ENCODE measurements at regions not wholly inside any gene's neighbourhood (a gene's known extent, or its start where the extent isn't known, plus 50 kb on each side); places are given as distances from the start of the nearest gene placed in this dataset.
"Not testable (repeated sequence)": the region's sequence is repeated elsewhere in the genome, so short reads cannot be mapped to it uniquely, and the experiment has no call there.

DNA sequence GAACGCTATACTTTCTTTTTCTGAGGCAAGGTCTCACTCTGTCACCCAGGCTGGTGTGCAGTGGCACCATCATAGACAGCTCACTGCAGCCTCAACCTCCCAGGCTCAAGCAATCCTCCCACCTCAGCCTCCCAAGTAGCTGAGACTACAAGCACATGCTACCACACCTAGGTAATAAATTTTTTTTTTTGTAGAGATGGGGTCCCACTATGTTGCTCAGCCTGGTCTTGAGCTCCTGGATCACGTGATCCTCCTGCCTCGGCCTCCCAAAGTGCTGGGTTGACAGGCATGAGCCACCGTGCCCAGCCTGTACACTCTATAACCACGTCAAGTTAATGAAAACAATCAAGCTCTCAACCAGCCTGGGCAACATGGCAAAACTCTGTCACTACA lies 127.1 kb upstream of the VOPP1 start:
- intact Hi-C loops (cut with DNase I, micrococcal nuclease); ATAC-seq; DNase-seq; H3K36me3 ChIP-seq (ENCODE audit: low read depth); H3K4me1 ChIP-seq (ENCODE audit: low read depth); H3K4me3 ChIP-seq; H3K9me3 ChIP-seq: not testable (repeated sequence)

DNA sequence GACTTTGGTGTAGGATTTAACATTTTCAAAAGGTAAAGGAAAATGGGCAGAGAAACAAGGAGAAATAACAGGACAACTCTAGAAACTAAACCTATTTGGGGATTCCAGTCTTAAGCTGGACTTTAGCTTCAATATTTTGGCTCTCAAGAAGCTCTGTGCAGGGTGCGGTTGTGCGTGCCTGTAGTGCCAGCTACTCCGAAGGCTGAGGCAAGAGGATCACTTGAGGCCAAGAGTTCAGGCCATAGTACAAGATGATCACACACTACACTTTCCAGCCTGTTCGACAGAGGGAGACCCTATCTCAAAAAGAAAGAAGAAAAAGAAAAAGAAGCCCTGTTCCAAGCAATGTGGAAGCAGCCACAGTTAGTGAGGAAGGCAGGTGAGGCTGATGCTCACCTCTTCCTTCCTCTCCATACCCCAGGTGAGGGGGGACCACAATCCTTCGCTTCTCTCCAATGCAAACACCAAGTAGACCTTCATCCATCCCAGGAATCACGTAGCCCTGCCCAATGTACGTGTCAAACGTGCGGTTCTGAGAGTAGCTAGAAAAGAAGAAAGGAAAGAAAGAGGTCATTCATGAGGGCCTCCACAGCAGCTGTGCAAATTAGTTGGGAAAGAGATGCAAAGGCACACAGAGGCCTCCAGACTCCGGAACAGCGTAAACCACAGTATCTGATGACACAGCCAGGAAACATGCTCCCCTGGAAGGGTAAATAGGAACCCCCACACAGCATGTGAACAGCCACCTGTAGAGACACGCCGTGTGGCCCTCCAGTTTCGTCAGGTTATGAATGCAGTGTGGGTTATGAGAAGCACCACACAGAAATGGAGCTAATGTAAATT lies 126.5 kb upstream of the VOPP1 start:
- H3K4me3 ChIP-seq; H3K36me3 ChIP-seq (ENCODE audit: low read depth); ATAC-seq; intact Hi-C loops (cut with DNase I, micrococcal nuclease); H3K4me1 ChIP-seq (ENCODE audit: low read depth); H3K9me3 ChIP-seq; DNase-seq: not testable (repeated sequence)

DNA sequence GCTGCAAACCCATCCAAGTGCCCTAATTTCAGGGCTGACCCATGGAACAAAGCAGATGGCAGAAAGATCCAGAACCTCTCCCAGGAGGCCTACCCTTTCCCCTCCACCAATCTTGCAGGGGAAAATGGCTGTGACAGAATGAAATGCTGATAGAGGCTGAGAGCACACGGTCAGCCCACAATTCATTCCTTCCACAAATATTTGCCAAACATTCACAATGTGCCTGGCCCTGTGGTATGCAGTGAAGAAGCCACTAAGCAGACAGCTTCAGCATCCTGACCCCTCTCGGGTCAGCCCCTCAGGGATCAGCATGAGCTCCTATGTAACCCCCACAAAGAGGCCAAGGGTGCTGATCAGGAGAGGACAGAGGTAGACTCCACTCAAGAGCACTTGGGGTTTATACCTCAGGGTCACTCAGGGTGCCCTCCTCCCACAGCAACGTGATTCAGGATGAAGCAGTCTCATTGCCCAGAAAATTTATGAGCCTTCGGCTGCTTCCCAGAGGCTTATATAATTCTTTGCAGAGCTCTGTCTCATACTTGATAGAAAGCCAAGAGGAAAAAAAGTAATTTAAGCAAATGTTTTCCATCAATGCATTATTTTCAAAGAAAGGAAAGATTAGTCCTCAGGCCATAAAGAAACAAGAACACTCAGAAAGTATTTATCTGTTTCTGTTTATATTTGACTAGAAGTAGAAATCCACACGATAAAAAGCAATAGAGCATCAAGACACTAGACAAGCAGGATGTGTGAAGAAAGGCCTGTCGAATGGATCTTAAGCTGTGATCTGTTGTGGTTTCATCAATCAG lies 123.8 kb upstream of the VOPP1 start:
- intact Hi-C loops (cut with DNase I, micrococcal nuclease); H3K9me3 ChIP-seq; H3K4me3 ChIP-seq; H3K4me1 ChIP-seq (ENCODE audit: low read depth); DNase-seq; H3K36me3 ChIP-seq (ENCODE audit: low read depth): not testable (repeated sequence)
- ATAC-seq = peak; percentile 54

DNA sequence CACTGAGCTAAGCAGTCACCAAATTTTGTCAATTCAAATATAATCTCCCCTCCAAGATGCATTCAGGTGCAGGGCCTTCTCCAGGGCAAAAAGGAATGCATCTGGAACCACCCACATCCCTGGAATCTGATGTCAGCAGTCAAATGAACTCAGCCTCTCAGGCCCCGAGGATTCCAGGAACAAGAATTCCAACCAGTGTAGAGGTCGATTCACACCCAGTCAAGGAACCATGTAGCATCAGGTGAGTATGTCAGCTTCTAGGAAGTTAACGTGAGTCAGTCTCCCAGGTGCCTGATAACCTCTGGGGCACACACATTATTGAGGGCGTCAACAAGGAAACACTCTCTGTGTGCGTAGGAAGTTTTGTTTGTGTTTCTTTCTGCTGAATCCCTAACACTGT lies 122.2 kb upstream of the VOPP1 start:
- H3K36me3 ChIP-seq (ENCODE audit: low read depth); H3K9me3 ChIP-seq; H3K4me1 ChIP-seq (ENCODE audit: low read depth); intact Hi-C loops (cut with DNase I, micrococcal nuclease); H3K4me3 ChIP-seq: not testable (repeated sequence)
- peak; percentile 98 for ATAC-seq
- peak in 2 of 3 donors; percentile 38 to 64 for DNase-seq

DNA sequence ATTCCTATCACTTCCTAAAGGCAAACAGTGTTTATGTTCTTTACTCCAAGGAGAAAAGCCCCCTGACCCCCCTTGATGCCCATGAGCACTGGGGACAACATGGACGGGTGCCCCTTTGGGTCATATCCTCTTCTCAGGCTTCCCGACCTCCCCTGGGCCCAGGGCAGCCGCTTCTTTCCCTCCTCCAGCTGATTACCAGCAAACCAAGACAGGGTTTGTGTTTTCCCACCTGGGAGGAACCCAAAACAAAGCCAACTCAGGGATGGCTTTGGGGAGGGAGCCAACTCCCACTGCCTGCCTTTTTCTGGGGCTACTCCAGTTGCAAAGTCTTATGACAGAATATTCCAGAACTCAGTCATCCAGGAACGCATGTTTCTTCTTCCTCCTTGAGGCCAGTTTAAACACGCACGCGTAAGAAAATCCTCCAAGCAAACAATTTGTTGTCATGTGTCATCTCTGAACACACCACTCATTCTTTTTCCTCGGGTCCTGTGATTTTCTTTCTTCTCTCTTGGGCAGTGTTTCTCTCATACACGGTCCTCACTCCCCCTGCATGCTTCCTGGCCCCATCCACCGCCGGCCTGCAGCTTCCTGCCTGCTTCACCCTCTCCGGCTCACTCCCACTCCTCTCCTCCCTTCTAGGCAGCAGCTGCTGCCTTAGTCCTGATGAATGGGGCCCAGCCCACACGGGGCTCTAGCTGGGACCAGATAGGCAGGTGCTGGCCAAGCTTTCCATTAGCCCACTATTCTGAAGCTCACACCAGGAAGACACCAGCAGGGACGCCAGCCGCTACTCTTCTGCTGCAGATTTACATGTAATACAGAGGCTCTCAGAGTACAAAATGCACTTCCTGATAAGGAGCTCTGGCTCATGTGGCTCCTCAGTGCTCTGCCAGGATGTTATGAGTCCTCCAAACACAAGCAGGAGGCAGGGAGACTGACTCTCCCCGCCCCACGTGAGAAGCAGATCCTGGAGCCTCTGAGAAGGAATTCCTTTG lies 116.7 kb upstream of the VOPP1 start:
- ATAC-seq = peak; percentile 93
- H3K9me3 ChIP-seq; H3K4me1 ChIP-seq (ENCODE audit: low read depth); H3K36me3 ChIP-seq (ENCODE audit: low read depth); intact Hi-C loops (cut with DNase I, micrococcal nuclease); H3K4me3 ChIP-seq: not testable (repeated sequence)
- DNase-seq = peak in 2 of 3 donors; percentile 50 to 53

DNA sequence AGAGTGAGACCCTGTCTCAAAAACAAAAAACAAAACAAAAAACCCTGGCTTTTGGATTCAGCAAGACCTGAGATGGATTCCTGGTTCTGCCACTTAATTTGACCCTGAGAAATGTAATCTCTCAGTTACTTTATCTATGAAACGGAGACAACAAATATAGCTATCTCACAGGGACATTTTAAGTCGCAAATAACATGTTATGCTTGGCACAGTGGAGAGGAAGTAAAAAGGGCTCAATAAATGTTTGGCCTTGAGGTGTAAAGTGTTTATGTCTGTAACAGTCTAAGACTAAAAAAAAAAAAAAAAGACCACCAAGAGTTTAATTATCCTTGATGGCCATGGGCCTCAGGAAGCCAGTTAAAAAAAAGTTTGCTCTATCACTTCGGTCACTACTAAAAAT lies 116.0 kb upstream of the VOPP1 start:
- DNase-seq (peak in 1 of 3 donors; percentile 21), ATAC-seq (peak; percentile 45)
- H3K9me3 ChIP-seq; intact Hi-C loops (cut with DNase I, micrococcal nuclease); H3K4me1 ChIP-seq (ENCODE audit: low read depth); H3K36me3 ChIP-seq (ENCODE audit: low read depth); H3K4me3 ChIP-seq: not testable (repeated sequence)

DNA sequence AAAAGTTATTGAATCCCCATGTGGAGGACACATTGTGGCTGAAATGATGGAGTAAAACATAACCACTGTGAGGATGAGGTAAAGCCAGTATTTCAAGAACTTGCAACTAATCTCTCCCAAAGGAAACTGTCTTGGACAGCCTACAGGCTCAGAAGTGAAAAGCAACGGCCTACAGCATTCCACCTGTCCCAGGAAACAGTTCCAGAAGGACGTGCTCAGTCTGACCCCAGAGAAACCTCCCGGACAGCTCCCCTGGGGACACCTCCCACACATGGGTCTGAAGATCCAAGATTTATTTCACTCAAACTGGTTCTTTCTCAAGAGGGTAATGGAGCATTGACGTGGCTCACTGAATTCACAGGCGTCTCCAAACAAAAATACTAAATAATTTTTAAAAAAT lies 115.0 kb upstream of the VOPP1 start:
- intact Hi-C loops (cut with DNase I, micrococcal nuclease) = not testable (repeated sequence)

DNA sequence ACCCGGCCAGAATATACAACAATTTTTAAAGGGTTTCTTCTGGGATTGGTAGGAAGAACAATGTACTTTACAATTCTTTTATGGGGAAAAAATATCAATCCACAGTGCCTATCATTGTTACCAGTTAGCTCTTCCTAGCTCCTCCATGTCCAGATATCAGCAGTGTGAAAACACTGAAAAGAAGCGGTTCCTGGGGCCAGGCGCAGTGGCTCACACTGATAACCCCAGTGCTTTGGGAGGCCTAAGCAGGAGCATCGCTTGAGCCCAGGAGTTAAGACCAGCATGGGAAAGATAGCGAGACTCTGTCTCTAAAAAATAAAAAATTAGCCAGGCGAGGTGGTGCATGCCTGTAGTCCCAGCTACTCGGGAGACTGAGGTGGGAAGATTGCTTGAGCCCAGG lies 114.5 kb upstream of the VOPP1 start:
- DNase-seq; ATAC-seq; H3K4me1 ChIP-seq (ENCODE audit: low read depth); H3K36me3 ChIP-seq (ENCODE audit: low read depth); H3K9me3 ChIP-seq; H3K4me3 ChIP-seq; intact Hi-C loops (cut with DNase I, micrococcal nuclease): not testable (repeated sequence)

More for the DNA sequence above, 115.0 kb upstream of the VOPP1 start:
- H3K9me3 ChIP-seq; H3K4me3 ChIP-seq; DNase-seq; H3K4me1 ChIP-seq (ENCODE audit: low read depth); H3K36me3 ChIP-seq (ENCODE audit: low read depth); ATAC-seq: not testable (repeated sequence)

DNA sequence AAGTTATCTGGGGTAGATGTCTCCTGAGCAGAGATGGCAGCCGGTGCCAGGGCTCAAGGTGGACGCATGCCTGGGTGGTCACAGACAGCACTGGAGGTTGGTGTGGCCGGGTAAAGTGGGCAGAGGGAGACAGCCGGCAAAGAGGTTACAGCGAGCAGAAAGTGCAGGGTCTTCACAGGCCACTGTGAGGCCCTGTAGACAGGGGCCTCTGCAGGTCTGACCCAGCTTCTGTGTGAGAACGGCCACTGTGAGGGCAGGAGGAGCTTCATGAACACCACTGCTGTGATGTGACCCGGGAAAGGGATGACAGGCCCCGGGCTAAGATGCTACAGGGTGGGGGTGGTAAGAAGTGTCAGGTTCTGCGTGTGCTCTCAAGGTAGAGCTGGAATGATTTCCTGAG lies 111.2 kb upstream of the VOPP1 start:
- intact Hi-C loops (cut with DNase I, micrococcal nuclease); H3K4me3 ChIP-seq; H3K4me1 ChIP-seq (ENCODE audit: low read depth); H3K9me3 ChIP-seq; H3K36me3 ChIP-seq (ENCODE audit: low read depth); ATAC-seq; DNase-seq: not testable (repeated sequence)

DNA sequence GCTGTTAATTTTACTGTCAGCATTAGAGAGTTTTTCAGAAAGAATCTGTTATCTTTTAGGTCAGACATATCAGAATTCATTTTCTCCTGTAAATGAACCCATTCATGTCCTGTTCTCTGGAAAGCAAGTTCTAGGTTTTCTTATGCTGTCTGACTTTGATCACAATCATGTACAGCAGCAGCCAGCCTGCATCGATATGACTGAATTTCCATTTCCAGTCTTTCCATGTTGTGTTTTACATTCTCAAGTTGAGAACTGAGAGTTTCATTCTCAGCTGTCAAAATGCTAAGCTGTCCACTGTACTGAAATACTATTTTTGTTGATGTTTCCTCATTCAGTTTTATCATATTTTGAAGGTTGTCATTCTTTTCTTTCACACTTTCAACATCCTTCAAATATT lies 103.3 kb upstream of the VOPP1 start:
- DNase-seq; H3K36me3 ChIP-seq (ENCODE audit: low read depth); H3K9me3 ChIP-seq; ATAC-seq; intact Hi-C loops (cut with DNase I, micrococcal nuclease); H3K4me3 ChIP-seq; H3K4me1 ChIP-seq (ENCODE audit: low read depth): not testable (repeated sequence)

DNA sequence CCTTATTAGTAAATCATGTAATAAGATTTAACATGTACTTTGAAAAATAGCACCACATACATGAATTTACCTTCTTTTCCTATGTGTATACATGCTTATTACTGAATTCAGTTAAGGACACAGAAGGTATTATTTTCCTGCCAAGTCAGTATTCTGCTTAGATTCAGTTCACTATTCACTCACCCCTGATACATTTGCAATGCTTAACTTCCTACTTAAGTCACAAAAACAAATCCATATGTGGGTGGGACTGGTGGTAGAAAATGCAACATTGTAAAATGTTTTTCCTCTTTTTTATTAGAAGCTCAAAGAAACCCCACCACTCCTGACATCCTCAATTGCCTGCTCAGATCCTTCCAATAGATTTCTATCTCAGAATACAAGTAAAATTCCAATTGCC lies 101.2 kb upstream of the VOPP1 start:
- H3K4me3 ChIP-seq; H3K36me3 ChIP-seq (ENCODE audit: low read depth); H3K9me3 ChIP-seq; H3K4me1 ChIP-seq (ENCODE audit: low read depth); DNase-seq; ATAC-seq; intact Hi-C loops (cut with DNase I, micrococcal nuclease): not testable (repeated sequence)

DNA sequence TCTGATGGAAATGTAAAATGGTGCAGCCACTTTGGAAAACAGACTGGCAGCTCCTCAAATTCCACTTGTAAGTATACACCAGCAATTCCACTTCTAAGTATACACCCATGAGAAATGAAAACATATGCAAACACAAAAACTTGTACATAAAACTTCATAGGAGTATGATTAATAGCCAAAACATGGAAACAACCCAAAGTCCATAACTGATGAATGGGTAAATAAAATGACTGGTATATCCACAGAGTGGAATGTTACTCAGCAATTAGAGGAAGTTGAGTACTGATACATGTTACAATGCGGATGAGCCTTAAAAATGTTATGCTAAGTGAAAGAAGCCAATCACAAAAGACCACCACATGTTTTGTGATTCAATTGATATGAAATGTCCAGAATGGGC lies 99.8 kb upstream of the VOPP1 start:
- DNase-seq; H3K9me3 ChIP-seq; H3K4me1 ChIP-seq (ENCODE audit: low read depth); H3K4me3 ChIP-seq; intact Hi-C loops (cut with DNase I, micrococcal nuclease); ATAC-seq; H3K36me3 ChIP-seq (ENCODE audit: low read depth): not testable (repeated sequence)

All from mucosa of descending colon (tissue), 3 donors.